GM12874 (cell line): ENCODE measurements at regions not wholly inside any gene's neighbourhood (a gene's known extent, or its start where the extent isn't known, plus 50 kb on each side); places are given as distances from the start of the nearest gene placed in this dataset.

Experiments used
- TF ChIP-seq, protein P1 (sequence below): IDR thresholded peaks from 2 replicates; pipeline ENCODE4 v1.5.1; 2011; ENCODE audit warnings: low read depth, mild to moderate bottlenecking, control low read depth, low read length, moderate library complexity; ENCODE audit not compliant: insufficient read depth

DNA sequence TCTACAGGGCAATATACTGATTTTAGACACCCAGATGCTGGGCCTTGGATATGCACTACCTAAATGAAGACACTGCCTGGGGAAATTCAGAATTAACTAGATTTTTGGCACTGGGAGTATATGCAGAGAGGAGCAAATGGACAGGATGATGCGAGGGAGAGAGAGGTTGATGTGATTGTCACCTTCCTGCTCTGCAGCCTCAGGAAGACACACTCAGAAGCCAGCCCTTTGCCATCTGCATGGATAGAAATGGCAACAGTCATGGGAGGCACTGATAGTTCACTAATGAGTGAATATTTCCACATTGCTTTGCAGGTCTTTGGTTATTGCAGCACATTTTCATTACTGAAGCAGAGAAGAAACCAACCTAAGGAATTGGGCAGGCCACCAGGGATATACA is 397.2 kb upstream of the NFE2L3 start:
- TF ChIP-seq, protein P1, sequence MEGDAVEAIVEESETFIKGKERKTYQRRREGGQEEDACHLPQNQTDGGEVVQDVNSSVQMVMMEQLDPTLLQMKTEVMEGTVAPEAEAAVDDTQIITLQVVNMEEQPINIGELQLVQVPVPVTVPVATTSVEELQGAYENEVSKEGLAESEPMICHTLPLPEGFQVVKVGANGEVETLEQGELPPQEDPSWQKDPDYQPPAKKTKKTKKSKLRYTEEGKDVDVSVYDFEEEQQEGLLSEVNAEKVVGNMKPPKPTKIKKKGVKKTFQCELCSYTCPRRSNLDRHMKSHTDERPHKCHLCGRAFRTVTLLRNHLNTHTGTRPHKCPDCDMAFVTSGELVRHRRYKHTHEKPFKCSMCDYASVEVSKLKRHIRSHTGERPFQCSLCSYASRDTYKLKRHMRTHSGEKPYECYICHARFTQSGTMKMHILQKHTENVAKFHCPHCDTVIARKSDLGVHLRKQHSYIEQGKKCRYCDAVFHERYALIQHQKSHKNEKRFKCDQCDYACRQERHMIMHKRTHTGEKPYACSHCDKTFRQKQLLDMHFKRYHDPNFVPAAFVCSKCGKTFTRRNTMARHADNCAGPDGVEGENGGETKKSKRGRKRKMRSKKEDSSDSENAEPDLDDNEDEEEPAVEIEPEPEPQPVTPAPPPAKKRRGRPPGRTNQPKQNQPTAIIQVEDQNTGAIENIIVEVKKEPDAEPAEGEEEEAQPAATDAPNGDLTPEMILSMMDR = no peak

DNA sequence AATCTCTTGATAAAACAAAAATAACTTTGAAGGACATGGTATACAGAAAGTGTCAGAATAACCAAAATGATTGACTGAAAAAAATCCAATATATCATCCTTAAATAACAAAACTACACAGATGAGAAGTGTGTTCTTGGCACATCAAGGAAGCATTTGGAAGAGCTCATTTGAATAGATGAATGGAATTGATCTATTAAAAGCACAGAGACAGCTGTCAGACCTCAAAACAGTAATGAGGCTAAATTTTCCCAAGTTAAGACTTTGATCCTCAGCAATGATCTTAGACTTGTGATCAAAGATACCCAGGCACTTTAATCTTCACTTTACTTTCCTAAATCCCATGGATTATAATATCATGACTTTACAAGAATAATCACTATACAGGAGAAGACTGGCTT is 395.4 kb upstream of the NFE2L3 start:
- TF ChIP-seq, protein P1 = no peak

DNA sequence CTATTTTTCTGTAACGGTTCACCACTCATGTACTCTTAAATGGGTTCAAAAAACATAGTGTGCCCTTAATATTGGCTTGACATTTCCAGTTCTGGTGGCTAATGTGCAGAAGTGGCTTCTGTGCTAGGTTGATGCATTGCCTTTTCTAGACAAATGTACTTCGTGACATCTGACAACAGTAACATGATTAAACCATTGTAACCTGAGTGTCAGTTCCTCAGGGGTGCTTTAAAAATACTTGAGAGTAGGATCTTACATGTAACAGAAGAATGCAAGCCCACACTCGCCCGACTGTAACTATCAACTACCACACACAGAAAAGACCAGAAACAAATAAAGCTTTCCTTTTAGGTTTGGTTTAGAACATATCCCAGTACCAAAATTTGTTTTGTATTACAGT is 393.4 kb upstream of the NFE2L3 start:
- TF ChIP-seq, protein P1 = no peak

DNA sequence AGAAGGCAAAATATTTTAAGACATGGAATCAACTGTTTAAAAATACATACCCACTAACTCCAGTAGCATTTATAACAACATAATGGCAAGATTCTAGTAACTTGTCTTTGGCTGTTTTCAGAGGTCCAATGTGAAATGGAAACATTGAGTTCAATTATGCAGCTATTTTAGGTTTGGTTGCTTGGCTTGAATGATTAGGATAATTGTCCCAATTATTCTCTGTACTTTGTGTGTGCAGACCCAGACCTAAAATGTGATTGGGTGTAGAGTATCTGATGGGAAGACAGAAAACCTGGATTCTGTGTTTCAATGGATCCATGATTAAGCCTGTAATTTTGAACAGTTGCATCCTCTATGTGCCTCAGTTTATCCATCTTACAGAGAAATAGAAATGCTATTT is 392.7 kb upstream of the NFE2L3 start:
- TF ChIP-seq, protein P1 = no peak

DNA sequence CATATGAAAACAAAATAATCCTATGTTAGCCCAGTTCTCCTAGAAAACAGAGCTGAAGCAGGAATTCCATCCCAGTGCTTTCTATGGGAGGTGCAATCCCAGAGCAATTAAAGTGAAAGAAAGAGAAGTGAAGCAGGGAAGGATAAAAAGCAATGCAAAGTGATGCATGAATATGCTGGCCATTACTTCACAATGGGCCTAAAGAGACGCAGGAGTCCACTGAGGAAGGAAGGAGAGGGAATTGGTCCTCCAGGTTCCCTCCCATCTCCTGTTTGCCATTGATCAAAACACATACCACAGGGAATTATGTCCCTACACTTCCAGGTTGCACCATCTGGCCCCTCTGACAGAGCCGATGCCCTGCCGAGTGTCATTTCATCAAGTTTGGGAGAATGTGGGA is 392.2 kb upstream of the NFE2L3 start:
- TF ChIP-seq, protein P1 = no peak

DNA sequence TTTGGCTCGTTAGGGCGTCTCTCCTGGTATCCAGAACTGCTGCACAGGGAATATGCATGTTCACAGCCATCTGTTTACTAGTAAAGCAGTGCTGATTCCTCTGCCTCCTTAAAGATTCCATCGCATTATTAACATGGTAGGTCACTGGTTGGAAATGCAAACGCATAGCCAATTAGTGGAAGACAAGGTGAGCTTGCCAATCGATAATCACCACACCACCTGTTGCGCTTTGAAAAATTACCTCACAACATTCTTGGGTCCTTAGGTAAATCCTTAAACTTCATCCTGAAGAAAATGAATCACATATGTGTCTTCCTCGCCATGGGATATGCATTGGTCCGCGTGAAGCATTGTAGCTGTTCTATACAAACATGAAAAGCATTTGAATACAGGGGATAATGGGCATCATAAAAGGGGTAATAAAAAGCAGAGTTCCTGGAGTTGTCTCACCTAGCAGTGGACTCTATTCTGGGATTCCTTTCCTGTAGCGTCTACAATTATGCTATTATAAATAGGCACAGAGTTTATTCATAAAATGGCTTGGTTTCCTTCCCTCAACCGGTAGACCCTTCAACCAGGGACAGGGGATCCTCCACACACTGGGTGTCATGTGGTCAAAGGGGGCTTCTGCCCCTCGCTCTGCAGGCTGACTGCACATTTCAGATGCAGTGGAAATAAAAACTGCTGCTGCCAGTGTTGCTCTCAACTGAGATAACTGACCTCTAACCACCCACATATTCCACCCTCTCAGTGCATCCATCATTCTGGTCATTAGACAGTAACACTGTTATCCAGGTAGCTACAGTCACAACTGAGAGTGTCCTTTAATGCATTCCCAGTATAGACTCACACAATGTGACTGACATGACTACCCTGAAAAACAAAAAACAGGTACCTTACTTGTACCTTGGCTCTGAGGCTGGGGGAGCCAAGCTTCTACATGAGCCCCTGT is 389.2 kb upstream of the NFE2L3 start:
- TF ChIP-seq, protein P1 = no peak

DNA sequence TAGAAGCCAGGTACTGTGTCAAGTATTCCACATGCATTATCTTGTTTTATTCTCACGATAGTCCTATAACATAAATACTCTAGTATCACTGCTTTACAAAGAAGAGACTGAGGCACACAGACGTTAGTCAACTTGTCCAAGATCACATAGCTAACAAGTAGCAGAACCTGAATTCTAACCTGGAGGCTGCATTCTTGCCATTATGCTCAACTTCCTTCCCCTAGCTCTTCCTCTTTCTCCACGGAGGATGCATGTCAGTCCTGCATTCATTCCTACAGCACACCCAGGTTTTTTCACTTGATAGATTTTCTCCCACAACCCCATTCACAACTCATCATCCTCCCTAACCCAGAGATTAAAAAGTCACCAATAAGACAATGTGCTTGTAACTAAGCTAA is 388.5 kb upstream of the NFE2L3 start:
- TF ChIP-seq, protein P1 = no peak
